Uterus (tissue), 3 donors: ENCODE measurements at regions not wholly inside any gene's neighbourhood (a gene's known extent, or its start where the extent isn't known, plus 50 kb on each side); places are given as distances from the start of the nearest gene placed in this dataset.

Experiments used
- DNase-seq, 2 donors: peaks; one replicate each; pipeline ENCODE4 v3.0.0-alpha.2; 2019 to 2020
- H3K27ac ChIP-seq, 2 donors: fragments of 200-600 bp; sonication (generic); 1 replicate in 1 of 2; 2 replicates in 1 of 2; pipeline ENCODE4 v1.5.1; 2016 to 2018
- H3K27me3 ChIP-seq, 2 donors: fragments of 200-600 bp; sonication (generic); one replicate each; pipeline ENCODE4 v1.5.1; 2018 to 2019; ENCODE audit warnings: control low read depth in 1 of 2
- H3K36me3 ChIP-seq, 2 donors: fragments of 200-600 bp; sonication (generic); one replicate each; pipeline ENCODE4 v1.5.1; 2019; ENCODE audit warnings: control low read depth in 1 of 2
- H3K4me1 ChIP-seq, 2 donors: fragments of 200-600 bp; sonication (generic); one replicate each; pipeline ENCODE4 v1.5.1; 2018 to 2019; ENCODE audit warnings: control low read depth in 1 of 2
- H3K4me3 ChIP-seq, 2 donors: fragments of 200-600 bp; sonication (generic); 1 replicate in 1 of 2; 2 replicates in 1 of 2; pipeline ENCODE4 v1.5.1; 2018 to 2019; ENCODE audit warnings: mild to moderate bottlenecking in 1 of 2
- H3K9me3 ChIP-seq, 2 donors: fragments of 200-600 bp; sonication (generic); one replicate each; pipeline ENCODE4 v1.5.1; 2019; ENCODE audit warnings: control low read depth in 1 of 2
- CTCF ChIP-seq, 4 experiments: fragments of 200-600 bp in 2 of 4; fragments of 450-650 bp in 2 of 4; sonication (generic) in 2 of 4; IDR thresholded peaks; one replicate each; pipeline ENCODE4 v1.5.1; 2016 to 2019; ENCODE audit warnings: antibody characterized with exemption in 4 of 4, mild to moderate bottlenecking in 2 of 4, moderate library complexity in 1 of 4
- POLR2A ChIP-seq, 2 donors: fragments of 450-650 bp; IDR thresholded peaks; one replicate each; pipeline ENCODE4 v1.6.1; 2016; ENCODE audit warnings: antibody characterized with exemption in 2 of 2, mild to moderate bottlenecking in 1 of 2, moderate library complexity in 1 of 2
- intact Hi-C: fragments of 100-400 bp; cut with DNase I; formaldehyde crosslinking; loops from one replicate; pipeline ENCODE4 v1.15.1; 2023; ENCODE audit warnings: low total_unique reads
- donor health status: DM: yes; HTN: yes; CAD: no.

GRCh38 chr2:30324245-30324908 is 93.0 kb downstream of the LBH start:
- Histone ChIP-seq H3K27ac (no peak overlapping the region), H3K9me3 (no peaks in the 10 kb centered on the region), H3K4me3 (no peak overlapping the region), H3K27me3 (no peaks in the 10 kb centered on the region), H3K4me1 (no peaks in the 10 kb centered on the region), H3K36me3 (no peaks in the 10 kb centered on the region)
- no peak for DNase-seq
- intact Hi-C loops = no loop called here
- TF ChIP-seq POLR2A (IDR thresholded peaks at IDR 0.05) (no peak), CTCF (IDR thresholded peaks at IDR 0.05) (no peak)

- Histone ChIP-seq H3K4me3 (no peak overlapping the region), H3K36me3 (no peaks in the 10 kb centered on the region), H3K4me1 (no peaks in the 10 kb centered on the region), H3K27ac (no peak overlapping the region), H3K27me3 (no peaks in the 10 kb centered on the region), H3K9me3 (no peaks in the 10 kb centered on the region)
- intact Hi-C loops = no loop called here
- no peak for DNase-seq
- TF ChIP-seq POLR2A (IDR thresholded peaks at IDR 0.05) (no peak), CTCF (IDR thresholded peaks at IDR 0.05) (no peak)
Measured at GRCh38 chr2:30325600-30326328, 94.4 kb downstream of the LBH start.

GRCh38 chr2:30326497-30326896 is 95.2 kb downstream of the LBH start:
- Histone ChIP-seq H3K9me3 (no peaks in the 10 kb centered on the region), H3K36me3 (no peaks in the 10 kb centered on the region), H3K27ac (no peak overlapping the region), H3K4me3 (no peak overlapping the region), H3K4me1 (no peaks in the 10 kb centered on the region), H3K27me3 (no peaks in the 10 kb centered on the region)
- intact Hi-C loops = no loop called here
- no peak for DNase-seq
- TF ChIP-seq POLR2A (IDR thresholded peaks at IDR 0.05) (no peak), CTCF (IDR thresholded peaks at IDR 0.05) (no peak)

GRCh38 chr2:30331038-30331437 is 99.7 kb downstream of the LBH start:
- Histone ChIP-seq H3K36me3 (no peaks in the 10 kb centered on the region), H3K4me1 (no peaks in the 10 kb centered on the region), H3K4me3 (no peak overlapping the region), H3K27me3 (no peaks in the 10 kb centered on the region), H3K27ac (no peak overlapping the region), H3K9me3 (no peaks in the 10 kb centered on the region)
- DNase-seq = no peak
- intact Hi-C loops = no loop called here
- TF ChIP-seq CTCF (IDR thresholded peaks at IDR 0.05) (no peak), POLR2A (IDR thresholded peaks at IDR 0.05) (no peak)

GRCh38 chr2:30331869-30332268 is 100.5 kb downstream of the LBH start:
- Histone ChIP-seq H3K9me3 (no peaks in the 10 kb centered on the region), H3K27ac (no peak overlapping the region), H3K4me1 (no peaks in the 10 kb centered on the region), H3K4me3 (no peak overlapping the region), H3K27me3 (no peaks in the 10 kb centered on the region), H3K36me3 (no peaks in the 10 kb centered on the region)
- intact Hi-C loops = no loop called here
- no peak for DNase-seq
- no peak for TF ChIP-seq POLR2A (IDR thresholded peaks at IDR 0.05)
- no peak for TF ChIP-seq CTCF (IDR thresholded peaks at IDR 0.05)
